ENCODE measurements at regions not wholly inside any gene's neighbourhood (a gene's known extent, or its start where the extent isn't known, plus 50 kb on each side); places are given as distances from the start of the nearest gene placed in this dataset.

GRCh38 chr12:72966684-72967083 is 694.5 kb downstream of the TRHDE start:
- CTCF ChIA-PET: no interaction called here
- intact Hi-C loops (cut with micrococcal nuclease; ENCODE audit: unreplicated experiment): no loop called here

GRCh38 chr12:72974954-72975555 is 702.9 kb downstream of the TRHDE start:
- CTCF ChIA-PET: no interaction called here
- no TSS peak for BruUV-seq (replicated peaks)
- H3K9me3 ChIP-seq (ENCODE audit: control insufficient read depth, insufficient read depth, low read depth, low read length): no peaks in the 10 kb centered on the region
- intact Hi-C loops (cut with micrococcal nuclease; ENCODE audit: unreplicated experiment): no loop called here
- TF ChIP-seq, protein P1, sequence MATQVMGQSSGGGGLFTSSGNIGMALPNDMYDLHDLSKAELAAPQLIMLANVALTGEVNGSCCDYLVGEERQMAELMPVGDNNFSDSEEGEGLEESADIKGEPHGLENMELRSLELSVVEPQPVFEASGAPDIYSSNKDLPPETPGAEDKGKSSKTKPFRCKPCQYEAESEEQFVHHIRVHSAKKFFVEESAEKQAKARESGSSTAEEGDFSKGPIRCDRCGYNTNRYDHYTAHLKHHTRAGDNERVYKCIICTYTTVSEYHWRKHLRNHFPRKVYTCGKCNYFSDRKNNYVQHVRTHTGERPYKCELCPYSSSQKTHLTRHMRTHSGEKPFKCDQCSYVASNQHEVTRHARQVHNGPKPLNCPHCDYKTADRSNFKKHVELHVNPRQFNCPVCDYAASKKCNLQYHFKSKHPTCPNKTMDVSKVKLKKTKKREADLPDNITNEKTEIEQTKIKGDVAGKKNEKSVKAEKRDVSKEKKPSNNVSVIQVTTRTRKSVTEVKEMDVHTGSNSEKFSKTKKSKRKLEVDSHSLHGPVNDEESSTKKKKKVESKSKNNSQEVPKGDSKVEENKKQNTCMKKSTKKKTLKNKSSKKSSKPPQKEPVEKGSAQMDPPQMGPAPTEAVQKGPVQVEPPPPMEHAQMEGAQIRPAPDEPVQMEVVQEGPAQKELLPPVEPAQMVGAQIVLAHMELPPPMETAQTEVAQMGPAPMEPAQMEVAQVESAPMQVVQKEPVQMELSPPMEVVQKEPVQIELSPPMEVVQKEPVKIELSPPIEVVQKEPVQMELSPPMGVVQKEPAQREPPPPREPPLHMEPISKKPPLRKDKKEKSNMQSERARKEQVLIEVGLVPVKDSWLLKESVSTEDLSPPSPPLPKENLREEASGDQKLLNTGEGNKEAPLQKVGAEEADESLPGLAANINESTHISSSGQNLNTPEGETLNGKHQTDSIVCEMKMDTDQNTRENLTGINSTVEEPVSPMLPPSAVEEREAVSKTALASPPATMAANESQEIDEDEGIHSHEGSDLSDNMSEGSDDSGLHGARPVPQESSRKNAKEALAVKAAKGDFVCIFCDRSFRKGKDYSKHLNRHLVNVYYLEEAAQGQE (IDR thresholded peaks at IDR 0.05; ENCODE audit: insufficient read depth in 1 of 2, low read depth in 2 of 2, low read length in 1 of 2): no peak
- TF ChIP-seq, protein P2, sequence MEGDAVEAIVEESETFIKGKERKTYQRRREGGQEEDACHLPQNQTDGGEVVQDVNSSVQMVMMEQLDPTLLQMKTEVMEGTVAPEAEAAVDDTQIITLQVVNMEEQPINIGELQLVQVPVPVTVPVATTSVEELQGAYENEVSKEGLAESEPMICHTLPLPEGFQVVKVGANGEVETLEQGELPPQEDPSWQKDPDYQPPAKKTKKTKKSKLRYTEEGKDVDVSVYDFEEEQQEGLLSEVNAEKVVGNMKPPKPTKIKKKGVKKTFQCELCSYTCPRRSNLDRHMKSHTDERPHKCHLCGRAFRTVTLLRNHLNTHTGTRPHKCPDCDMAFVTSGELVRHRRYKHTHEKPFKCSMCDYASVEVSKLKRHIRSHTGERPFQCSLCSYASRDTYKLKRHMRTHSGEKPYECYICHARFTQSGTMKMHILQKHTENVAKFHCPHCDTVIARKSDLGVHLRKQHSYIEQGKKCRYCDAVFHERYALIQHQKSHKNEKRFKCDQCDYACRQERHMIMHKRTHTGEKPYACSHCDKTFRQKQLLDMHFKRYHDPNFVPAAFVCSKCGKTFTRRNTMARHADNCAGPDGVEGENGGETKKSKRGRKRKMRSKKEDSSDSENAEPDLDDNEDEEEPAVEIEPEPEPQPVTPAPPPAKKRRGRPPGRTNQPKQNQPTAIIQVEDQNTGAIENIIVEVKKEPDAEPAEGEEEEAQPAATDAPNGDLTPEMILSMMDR (IDR thresholded peaks at IDR 0.05): no peak
- no peak for TF ChIP-seq POLR2AphosphoS5 (IDR thresholded peaks at IDR 0.05; ENCODE audit: low read depth, low read length)
- no peak for TF ChIP-seq TCF7L2 (IDR thresholded peaks at IDR 0.05; ENCODE audit: low read depth, low read length)
- TF ChIP-seq SIN3A (IDR thresholded peaks at IDR 0.05; ENCODE audit: borderline replicate concordance, insufficient read depth, low read depth, low read length): no peak
- in situ Hi-C loops (cut with HindIII; ENCODE audit: low pct_unique_long_range_greater_than_20kb, low sequenced_read_pairs): no loop called here
- POLR2A ChIA-PET: no interaction called here
- no peaks in the 10 kb centered on the region for H3K4me1 ChIP-seq (ENCODE audit: control insufficient read depth, insufficient read depth, low read length)
- DNase-seq (ENCODE audit: low read depth, low spot score): no peak
- H3K27me3 ChIP-seq (ENCODE audit: control insufficient read depth, insufficient read depth, low read length): no peaks in the 10 kb centered on the region
- H3K27ac ChIP-seq (ENCODE audit: low read length): no peak overlapping the region
- H3K36me3 ChIP-seq (ENCODE audit: control insufficient read depth, insufficient read depth, low read length): no peaks in the 10 kb centered on the region
- H3K4me3 ChIP-seq (ENCODE audit: low read depth in 2 of 2, low read length in 2 of 2): no peak overlapping the region
- no peak for ATAC-seq

More at GRCh38 chr12:72966684-72967083, 694.5 kb downstream of the TRHDE start:
- no TSS peak for BruUV-seq (replicated peaks)
- Histone ChIP-seq H3K36me3 (ENCODE audit: control insufficient read depth, insufficient read depth, low read length) (no peaks in the 10 kb centered on the region), H3K9me3 (ENCODE audit: control insufficient read depth, insufficient read depth, low read depth, low read length) (no peaks in the 10 kb centered on the region), H3K27ac (ENCODE audit: low read length) (no peak overlapping the region), H3K4me1 (ENCODE audit: control insufficient read depth, insufficient read depth, low read length) (no peaks in the 10 kb centered on the region), H3K4me3 (ENCODE audit: low read depth in 2 of 2, low read length in 2 of 2) (no peak overlapping the region), H3K27me3 (ENCODE audit: control insufficient read depth, insufficient read depth, low read length) (no peaks in the 10 kb centered on the region)
- in situ Hi-C loops (cut with HindIII; ENCODE audit: low pct_unique_long_range_greater_than_20kb, low sequenced_read_pairs): no loop called here
- no peak for DNase-seq (ENCODE audit: low read depth, low spot score)
- no peak for ATAC-seq
- TF ChIP-seq TCF7L2 (IDR thresholded peaks at IDR 0.05; ENCODE audit: low read depth, low read length): no peak
- TF ChIP-seq, protein P1 (IDR thresholded peaks at IDR 0.05; ENCODE audit: insufficient read depth in 1 of 2, low read depth in 2 of 2, low read length in 1 of 2): no peak
- TF ChIP-seq, protein P2 (IDR thresholded peaks at IDR 0.05): no peak
- no peak for TF ChIP-seq SIN3A (IDR thresholded peaks at IDR 0.05; ENCODE audit: borderline replicate concordance, insufficient read depth, low read depth, low read length)
- TF ChIP-seq POLR2AphosphoS5 (IDR thresholded peaks at IDR 0.05; ENCODE audit: low read depth, low read length): no peak
- POLR2A ChIA-PET: no interaction called here

Data from Panc1 (cell line).